ENCODE measurements at regions not wholly inside any gene's neighbourhood (a gene's known extent, or its start where the extent isn't known, plus 50 kb on each side); places are given as distances from the start of the nearest gene placed in this dataset.

DNA sequence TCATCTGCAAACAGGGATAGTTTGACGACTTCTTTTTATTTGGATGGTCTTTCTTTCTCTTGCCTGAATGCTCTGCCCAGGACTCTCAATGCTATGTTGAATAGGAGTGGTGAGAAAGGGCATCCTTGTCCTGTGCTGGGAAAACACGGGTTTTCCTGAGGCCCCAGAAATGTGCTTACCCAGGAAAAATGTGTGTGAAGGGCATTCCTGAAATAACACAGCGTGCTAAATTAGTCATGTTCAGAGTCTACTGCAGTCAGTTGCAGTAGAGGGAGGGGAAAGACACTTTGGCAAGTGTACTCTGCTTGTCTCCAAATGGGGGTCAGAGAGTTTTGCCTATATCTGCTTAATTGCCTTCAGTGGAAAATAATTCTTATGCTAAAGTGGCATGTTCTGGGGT, 153.9 kb downstream of the CCNG2 start:
- ATAC-seq (ENCODE audit: low FRiP score) (no peak), DNase-seq (no peak)
- intact Hi-C loops (cut with DNase I): no loop called here
- Histone ChIP-seq H3K4me3 (ENCODE audit: low read length in 2 of 2) (no peak overlapping the region), H3K4me1 (ENCODE audit: control insufficient read depth in 1 of 2, insufficient read depth in 2 of 2, low read length in 2 of 2) (peaks cover 0 to 2% of the 10 kb centered on the region in 2 donors), H3K9me3 (ENCODE audit: control insufficient read depth, low read length) (no peaks in the 10 kb centered on the region), H3K27me3 (ENCODE audit: control insufficient read depth in 1 of 2, insufficient read depth in 2 of 2, low read length in 1 of 2) (no peaks in the 10 kb centered on the region), H3K27ac (ENCODE audit: low read depth in 1 of 2, low read length in 2 of 2) (no peak overlapping the region), H3K36me3 (ENCODE audit: control insufficient read depth in 1 of 2, insufficient read depth in 2 of 2, low read length in 1 of 2) (no peaks in the 10 kb centered on the region)
- WGBS, 2 donors: 17% methylated on average over 3 of the region's 3 CpGs

DNA sequence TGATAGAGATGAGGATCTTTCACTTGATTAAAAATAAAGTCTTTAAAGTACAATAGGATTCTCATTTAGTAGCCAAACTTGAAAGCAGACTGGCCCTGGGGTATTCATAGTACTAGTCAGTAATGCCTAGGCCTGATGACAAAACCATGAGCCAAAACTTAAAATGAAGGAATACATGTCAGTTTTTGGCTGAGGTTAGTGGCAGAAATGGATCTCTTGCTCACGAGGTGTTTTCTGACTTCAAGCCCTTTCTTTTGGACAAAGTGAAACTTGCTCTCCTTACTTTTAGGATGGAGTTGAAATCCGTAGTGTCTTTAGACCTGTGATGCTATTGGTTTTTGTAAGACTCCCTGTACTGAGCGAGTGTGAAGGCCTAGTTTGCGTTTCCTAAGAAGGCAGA, 157.7 kb downstream of the CCNG2 start:
- WGBS, 2 donors: 82 to 86% methylated on average over 4 of the region's 4 CpGs
- no peaks in the 10 kb centered on the region for H3K9me3 ChIP-seq (ENCODE audit: control insufficient read depth, low read length)
- no peak for ATAC-seq (ENCODE audit: low FRiP score)
- H3K36me3 ChIP-seq (ENCODE audit: control insufficient read depth in 1 of 2, insufficient read depth in 2 of 2, low read length in 1 of 2): no peaks in the 10 kb centered on the region
- H3K27me3 ChIP-seq (ENCODE audit: control insufficient read depth in 1 of 2, insufficient read depth in 2 of 2, low read length in 1 of 2): no peaks in the 10 kb centered on the region
- no peak overlapping the region for H3K4me3 ChIP-seq (ENCODE audit: low read length in 2 of 2)
- no peaks in the 10 kb centered on the region for H3K4me1 ChIP-seq (ENCODE audit: control insufficient read depth in 1 of 2, insufficient read depth in 2 of 2, low read length in 2 of 2)
- DNase-seq: no peak
- no peak overlapping the region for H3K27ac ChIP-seq (ENCODE audit: low read depth in 1 of 2, low read length in 2 of 2)
- intact Hi-C loops (cut with DNase I): no loop called here

DNA sequence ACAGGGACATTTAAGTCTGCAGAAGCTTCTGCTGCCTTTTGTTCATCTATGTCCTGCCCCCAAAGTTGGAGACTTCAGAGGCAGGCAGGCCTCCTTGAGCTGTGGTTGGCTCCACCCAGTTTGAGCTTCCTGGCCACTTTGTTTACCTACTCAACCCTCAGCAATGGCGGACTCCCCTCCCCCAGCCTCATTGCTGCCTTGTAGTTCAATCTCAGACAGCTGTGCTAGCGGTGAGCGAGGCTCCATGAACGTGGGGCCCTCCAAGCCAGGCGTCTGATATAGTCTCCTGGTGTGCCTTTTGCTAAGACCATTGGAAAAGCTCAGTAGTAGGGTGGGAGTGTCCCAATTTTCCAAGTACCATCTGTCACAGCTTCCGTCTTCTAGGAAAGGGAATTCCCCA, 170.1 kb downstream of the CCNG2 start:
- DNase-seq: no peak
- no peaks in the 10 kb centered on the region for H3K4me1 ChIP-seq (ENCODE audit: control insufficient read depth in 1 of 2, insufficient read depth in 2 of 2, low read length in 2 of 2)
- ATAC-seq (ENCODE audit: low FRiP score): no peak
- no peak overlapping the region for H3K4me3 ChIP-seq (ENCODE audit: low read length in 2 of 2)
- peaks cover 1% of the 10 kb centered on the region for H3K9me3 ChIP-seq (ENCODE audit: control insufficient read depth, low read length)
- intact Hi-C loops (cut with DNase I): no loop called here
- no peaks in the 10 kb centered on the region for H3K27me3 ChIP-seq (ENCODE audit: control insufficient read depth in 1 of 2, insufficient read depth in 2 of 2, low read length in 1 of 2)
- no peaks in the 10 kb centered on the region for H3K36me3 ChIP-seq (ENCODE audit: control insufficient read depth in 1 of 2, insufficient read depth in 2 of 2, low read length in 1 of 2)
- 76 to 85% methylated on average over 6 of the region's 6 CpGs for WGBS, 2 donors
- no peak overlapping the region for H3K27ac ChIP-seq (ENCODE audit: low read depth in 1 of 2, low read length in 2 of 2)

DNA sequence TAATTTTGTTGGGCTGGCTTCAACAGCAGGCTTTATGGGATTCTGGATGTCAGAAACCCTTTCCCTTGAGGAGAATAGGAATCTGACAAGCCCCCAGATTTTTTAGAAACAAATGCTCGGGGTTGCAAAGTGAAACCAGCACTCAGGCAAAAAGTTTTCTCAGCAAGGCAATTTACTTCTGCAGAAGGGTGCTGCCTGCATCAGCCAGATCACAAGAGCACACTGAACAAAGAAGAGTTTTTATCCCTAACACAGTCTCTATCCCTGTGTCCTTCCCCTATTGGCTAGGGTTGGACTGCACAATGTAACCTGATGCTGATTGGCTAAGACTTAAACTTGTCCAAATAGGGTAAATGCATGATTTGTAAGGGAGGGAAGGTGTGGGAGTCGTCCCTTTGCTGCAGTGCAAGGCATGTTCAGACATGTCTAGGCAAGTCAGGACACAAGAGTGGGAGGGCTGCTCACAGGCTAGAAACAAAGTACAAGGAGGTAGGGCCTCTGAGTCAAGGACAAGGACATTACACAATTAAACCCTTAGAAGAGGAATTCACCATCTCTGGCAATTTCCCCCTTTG, 175.8 kb downstream of the CCNG2 start:
- WGBS, 2 donors: 55 to 62% methylated on average over 2 of the region's 2 CpGs
- Histone ChIP-seq H3K27me3 (ENCODE audit: control insufficient read depth in 1 of 2, insufficient read depth in 2 of 2, low read length in 1 of 2) (no peaks in the 10 kb centered on the region), H3K9me3 (ENCODE audit: control insufficient read depth, low read length) (peaks cover 15% of the 10 kb centered on the region), H3K4me1 (ENCODE audit: control insufficient read depth in 1 of 2, insufficient read depth in 2 of 2, low read length in 2 of 2) (no peaks in the 10 kb centered on the region), H3K36me3 (ENCODE audit: control insufficient read depth in 1 of 2, insufficient read depth in 2 of 2, low read length in 1 of 2) (no peaks in the 10 kb centered on the region), H3K4me3 (ENCODE audit: low read length in 2 of 2) (no peak overlapping the region), H3K27ac (ENCODE audit: low read depth in 1 of 2, low read length in 2 of 2) (no peak overlapping the region)
- DNase-seq: no peak
- intact Hi-C loops (cut with DNase I): no loop called here
- ATAC-seq (ENCODE audit: low FRiP score): no peak

DNA sequence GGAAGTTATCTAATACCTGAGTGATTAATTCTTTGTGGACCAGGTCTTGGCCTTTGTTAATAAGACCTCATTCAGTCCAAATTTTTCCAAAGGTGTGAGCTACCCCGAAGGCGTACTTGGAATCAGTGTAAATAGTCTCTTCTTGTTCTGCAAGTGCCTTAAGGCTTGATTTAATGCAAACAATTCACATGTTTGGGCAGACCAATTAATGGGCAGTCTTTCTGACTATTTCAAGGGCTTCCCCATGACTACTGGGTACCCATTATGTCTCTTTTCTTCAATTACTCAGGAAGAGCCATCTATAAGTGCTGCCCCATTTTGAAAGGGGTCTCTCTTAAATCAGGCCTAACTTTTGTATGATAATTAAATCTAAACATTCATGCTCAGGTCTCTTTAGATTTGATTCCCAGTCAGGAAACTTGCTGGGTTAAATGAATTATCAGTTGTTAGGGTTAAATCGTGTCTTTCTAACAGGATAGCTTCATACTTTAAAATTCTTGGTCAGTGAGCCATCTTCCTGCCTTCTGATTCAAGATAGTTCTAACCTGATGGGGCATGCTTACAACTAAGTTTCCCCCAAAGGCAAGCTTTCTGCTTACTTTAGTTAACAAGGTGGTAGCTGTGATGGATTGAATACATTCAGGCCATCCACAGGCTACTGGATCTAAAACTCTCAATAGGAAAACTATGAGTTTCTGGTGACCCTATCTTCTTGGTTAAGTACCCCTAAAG, 179.6 kb downstream of the CCNG2 start:
- Histone ChIP-seq H3K4me3 (ENCODE audit: low read length in 2 of 2) (no peak overlapping the region), H3K4me1 (ENCODE audit: control insufficient read depth in 1 of 2, insufficient read depth in 2 of 2, low read length in 2 of 2) (no peaks in the 10 kb centered on the region), H3K9me3 (ENCODE audit: control insufficient read depth, low read length) (peaks cover 13% of the 10 kb centered on the region), H3K27me3 (ENCODE audit: control insufficient read depth in 1 of 2, insufficient read depth in 2 of 2, low read length in 1 of 2) (no peaks in the 10 kb centered on the region), H3K36me3 (ENCODE audit: control insufficient read depth in 1 of 2, insufficient read depth in 2 of 2, low read length in 1 of 2) (no peaks in the 10 kb centered on the region), H3K27ac (ENCODE audit: low read depth in 1 of 2, low read length in 2 of 2) (no peak overlapping the region)
- no peak for DNase-seq
- ATAC-seq (ENCODE audit: low FRiP score): no peak
- intact Hi-C loops (cut with DNase I): no loop called here
- WGBS, 2 donors: 76 to 84% methylated on average over 3 of the region's 3 CpGs

DNA sequence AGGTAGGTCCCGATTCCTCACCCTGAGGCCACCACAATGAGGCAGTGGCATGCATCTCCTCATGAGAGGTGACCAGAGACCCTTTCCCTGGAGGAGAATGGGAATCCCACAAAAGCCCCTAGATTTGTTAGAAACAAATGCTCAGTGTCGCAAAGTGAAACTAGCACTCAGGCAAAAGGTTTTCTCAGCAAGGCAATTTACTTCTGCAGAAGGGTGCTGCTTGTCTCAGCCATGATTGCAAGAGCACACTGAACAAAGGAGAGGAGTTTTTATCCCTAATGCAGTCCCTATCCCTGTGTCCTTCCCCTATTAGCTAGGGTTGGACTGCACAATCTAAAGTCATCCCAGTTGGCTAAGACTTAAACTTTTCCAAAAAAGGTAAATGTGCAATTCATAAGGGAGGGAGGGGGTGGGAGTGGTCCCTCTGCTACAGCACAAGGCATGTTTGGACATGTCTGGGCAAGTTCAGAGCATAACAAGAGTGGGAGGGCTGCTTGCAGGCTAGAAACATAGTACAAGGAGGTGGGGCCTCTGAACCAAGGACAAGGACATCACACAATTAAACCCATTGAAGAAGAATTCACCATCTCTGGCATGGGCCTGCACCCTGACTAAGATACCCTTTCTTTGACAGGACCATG, 185.3 kb downstream of the CCNG2 start:
- Histone ChIP-seq H3K27me3 (ENCODE audit: control insufficient read depth in 1 of 2, insufficient read depth in 2 of 2, low read length in 1 of 2) (no peaks in the 10 kb centered on the region), H3K4me3 (ENCODE audit: low read length in 2 of 2) (no peak overlapping the region), H3K9me3 (ENCODE audit: control insufficient read depth, low read length) (peaks cover 2% of the 10 kb centered on the region), H3K36me3 (ENCODE audit: control insufficient read depth in 1 of 2, insufficient read depth in 2 of 2, low read length in 1 of 2) (no peaks in the 10 kb centered on the region), H3K27ac (ENCODE audit: low read depth in 1 of 2, low read length in 2 of 2) (no peak overlapping the region), H3K4me1 (ENCODE audit: control insufficient read depth in 1 of 2, insufficient read depth in 2 of 2, low read length in 2 of 2) (no peaks in the 10 kb centered on the region)
- ATAC-seq (ENCODE audit: low FRiP score): no peak
- intact Hi-C loops (cut with DNase I): no loop called here
- DNase-seq: no peak
- WGBS, 2 donors: 97% methylated on average over 2 of the region's 2 CpGs

DNA sequence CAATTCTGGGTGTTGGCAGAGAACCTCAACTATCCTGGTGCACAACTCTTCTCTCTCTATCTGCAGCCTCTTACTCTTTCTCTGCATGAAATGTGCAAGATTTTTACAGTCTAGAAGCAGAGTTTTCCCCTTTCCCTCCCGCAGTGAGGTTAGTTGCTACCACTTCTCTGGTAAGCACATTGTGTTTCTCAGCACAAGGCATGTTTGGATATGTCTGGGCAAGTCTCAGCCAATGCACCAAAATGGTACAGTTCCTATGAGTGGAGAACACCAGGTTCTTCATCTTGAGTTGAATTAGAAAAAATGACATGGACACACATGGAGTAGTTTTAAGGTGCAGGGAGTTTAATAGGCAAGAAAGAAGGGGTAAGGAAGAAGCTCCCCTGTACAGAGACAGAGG, 187.0 kb downstream of the CCNG2 start:
- no peak for ATAC-seq (ENCODE audit: low FRiP score)
- WGBS, 2 donors: 72 to 93% methylated on average over 1 of the region's 1 CpG

DNA sequence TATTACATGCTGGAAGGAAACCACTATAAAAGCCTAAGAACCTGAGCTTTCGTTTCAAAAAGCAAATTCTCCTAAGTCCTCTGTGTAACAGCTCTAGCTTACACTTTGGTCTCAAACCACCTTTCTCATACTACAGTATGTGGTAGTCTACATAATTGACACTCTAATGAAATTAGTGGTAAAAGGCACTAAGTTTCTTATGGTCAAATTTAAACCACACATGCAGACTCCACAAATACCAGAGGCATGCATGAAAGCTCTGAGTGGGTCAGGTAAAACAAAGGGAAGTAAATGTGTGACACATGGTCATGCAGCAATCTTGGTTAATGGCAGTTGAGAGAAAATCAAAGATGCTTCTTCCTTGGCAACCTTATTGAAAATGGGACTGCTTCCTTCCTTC, 187.8 kb downstream of the CCNG2 start:
- H3K36me3 ChIP-seq (ENCODE audit: control insufficient read depth in 1 of 2, insufficient read depth in 2 of 2, low read length in 1 of 2): no peaks in the 10 kb centered on the region
- peaks cover 0 to 4% of the 10 kb centered on the region in 2 donors for H3K4me1 ChIP-seq (ENCODE audit: control insufficient read depth in 1 of 2, insufficient read depth in 2 of 2, low read length in 2 of 2)
- no peak overlapping the region for H3K27ac ChIP-seq (ENCODE audit: low read depth in 1 of 2, low read length in 2 of 2)
- WGBS, 2 donors: 38 to 67% methylated on average over 1 of the region's 1 CpG
- peaks cover 2% of the 10 kb centered on the region for H3K9me3 ChIP-seq (ENCODE audit: control insufficient read depth, low read length)
- intact Hi-C loops (cut with DNase I): no loop called here
- no peaks in the 10 kb centered on the region for H3K27me3 ChIP-seq (ENCODE audit: control insufficient read depth in 1 of 2, insufficient read depth in 2 of 2, low read length in 1 of 2)
- H3K4me3 ChIP-seq (ENCODE audit: low read length in 2 of 2): no peak overlapping the region
- ATAC-seq (ENCODE audit: low FRiP score) (no peak), DNase-seq (no peak)

More for the DNA sequence above, 187.0 kb downstream of the CCNG2 start:
- Histone ChIP-seq H3K4me3 (ENCODE audit: low read length in 2 of 2) (no peak overlapping the region), H3K36me3 (ENCODE audit: control insufficient read depth in 1 of 2, insufficient read depth in 2 of 2, low read length in 1 of 2) (no peaks in the 10 kb centered on the region), H3K9me3 (ENCODE audit: control insufficient read depth, low read length) (peaks cover 2% of the 10 kb centered on the region), H3K27ac (ENCODE audit: low read depth in 1 of 2, low read length in 2 of 2) (no peak overlapping the region), H3K27me3 (ENCODE audit: control insufficient read depth in 1 of 2, insufficient read depth in 2 of 2, low read length in 1 of 2) (no peaks in the 10 kb centered on the region), H3K4me1 (ENCODE audit: control insufficient read depth in 1 of 2, insufficient read depth in 2 of 2, low read length in 2 of 2) (peaks cover 0 to 4% of the 10 kb centered on the region in 2 donors)
- intact Hi-C loops (cut with DNase I): no loop called here
- no peak for DNase-seq
